OCI-LY3 (cell line): ENCODE measurements at regions not wholly inside any gene's neighbourhood (a gene's known extent, or its start where the extent isn't known, plus 50 kb on each side); places are given as distances from the start of the nearest gene placed in this dataset.

Experiments
- EZH2phosphoT487 ChIP-seq: fragments of 200-600 bp; shearing (Covaris generic); IDR thresholded peaks from 2 replicates; pipeline ENCODE4 v1.6.1; 2018; ENCODE audit warnings: antibody characterized with exemption, mixed run types, low read depth
- TF ChIP-seq, protein P1 (sequence below): fragments of 200-600, 300-600 bp; sonication (generic); IDR thresholded peaks from 2 replicates; pipeline ENCODE4 v1.5.1; 2014; ENCODE audit warnings: antibody characterized with exemption, low read length, low read depth

DNA sequence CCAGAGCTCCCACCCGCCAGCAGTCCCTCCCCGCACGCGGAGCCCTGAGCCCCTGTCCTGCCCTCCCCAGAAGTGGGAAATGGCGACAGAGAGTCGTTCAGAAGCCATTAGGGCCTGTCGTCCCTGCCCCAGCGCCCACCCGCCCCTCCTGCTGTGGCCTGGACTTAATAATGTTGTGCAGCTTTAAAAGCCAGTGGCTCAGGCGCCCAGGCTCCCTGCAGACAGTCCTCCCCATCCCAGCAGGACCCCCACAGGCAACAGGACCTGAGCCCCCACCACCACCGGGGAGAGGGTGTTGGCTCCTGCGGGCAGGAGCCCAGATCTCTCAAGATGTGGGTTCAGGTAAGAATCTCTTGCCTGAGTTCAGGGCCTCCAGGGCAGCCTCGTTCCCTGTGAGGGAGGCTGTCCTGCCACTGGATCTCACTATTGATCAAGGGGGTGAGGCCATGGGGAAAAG lies 125.3 kb upstream of the RUNX3 start:
- TF ChIP-seq, protein P1, sequence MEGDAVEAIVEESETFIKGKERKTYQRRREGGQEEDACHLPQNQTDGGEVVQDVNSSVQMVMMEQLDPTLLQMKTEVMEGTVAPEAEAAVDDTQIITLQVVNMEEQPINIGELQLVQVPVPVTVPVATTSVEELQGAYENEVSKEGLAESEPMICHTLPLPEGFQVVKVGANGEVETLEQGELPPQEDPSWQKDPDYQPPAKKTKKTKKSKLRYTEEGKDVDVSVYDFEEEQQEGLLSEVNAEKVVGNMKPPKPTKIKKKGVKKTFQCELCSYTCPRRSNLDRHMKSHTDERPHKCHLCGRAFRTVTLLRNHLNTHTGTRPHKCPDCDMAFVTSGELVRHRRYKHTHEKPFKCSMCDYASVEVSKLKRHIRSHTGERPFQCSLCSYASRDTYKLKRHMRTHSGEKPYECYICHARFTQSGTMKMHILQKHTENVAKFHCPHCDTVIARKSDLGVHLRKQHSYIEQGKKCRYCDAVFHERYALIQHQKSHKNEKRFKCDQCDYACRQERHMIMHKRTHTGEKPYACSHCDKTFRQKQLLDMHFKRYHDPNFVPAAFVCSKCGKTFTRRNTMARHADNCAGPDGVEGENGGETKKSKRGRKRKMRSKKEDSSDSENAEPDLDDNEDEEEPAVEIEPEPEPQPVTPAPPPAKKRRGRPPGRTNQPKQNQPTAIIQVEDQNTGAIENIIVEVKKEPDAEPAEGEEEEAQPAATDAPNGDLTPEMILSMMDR, result no peak
- TF ChIP-seq EZH2phosphoT487, result no peak
